A673 (cell line): ENCODE measurements at regions not wholly inside any gene's neighbourhood (a gene's known extent, or its start where the extent isn't known, plus 50 kb on each side); places are given as distances from the start of the nearest gene placed in this dataset.

Experiments used
- BruUV-seq: library from RNA; stranded (reverse); fragments of 400-500 nt; replicated peaks from 2 replicates; lab custom pipeline; 2021; lab: Mats Ljungman, UMichigan
- CTCF ChIA-PET: fragments of 300-600 bp; sonication (Branson Sonifier 250); formaldehyde crosslinking; loops from one replicate; lab custom pipeline; 2022; ENCODE audit warnings: antibody characterized with exemption; lab: Charles Lee
- POLR2A ChIA-PET: fragments of 300-600 bp; sonication (Branson Sonifier 250); formaldehyde crosslinking; loops from one replicate; lab custom pipeline; 2022; ENCODE audit warnings: antibody characterized with exemption; ENCODE audit not compliant: low non-redundant PET; lab: Charles Lee
- DNase-seq: peaks from one replicate; pipeline ENCODE4 v3.0.0-alpha.2; 2015; ENCODE audit warnings: low spot score
- H3K27ac ChIP-seq: fragments of 200-600 bp; sonication (generic); 2 replicates; pipeline ENCODE4 v1.5.1; 2016; ENCODE audit warnings: mixed run types, low read depth, mild to moderate bottlenecking, mixed read lengths, antibody characterized with exemption, low read length; ENCODE audit not compliant: poor library complexity, severe bottlenecking
- H3K27me3 ChIP-seq: fragments of 200-600 bp; sonication (generic); replicated peaks from 2 replicates; pipeline ENCODE4 v1.6.1; 2017; ENCODE audit warnings: mixed run types, low read depth, mild to moderate bottlenecking, mixed read lengths, antibody characterized with exemption, low read length; ENCODE audit not compliant: insufficient read depth, poor library complexity
- H3K36me3 ChIP-seq: fragments of 200-600 bp; sonication (generic); 2 replicates; pipeline ENCODE4 v1.6.1; 2016; ENCODE audit warnings: mixed run types, mild to moderate bottlenecking, mixed read lengths, antibody characterized with exemption, low read length; ENCODE audit not compliant: insufficient read depth, poor library complexity, severe bottlenecking
- H3K4me1 ChIP-seq: fragments of 200-600 bp; sonication (generic); 2 replicates; pipeline ENCODE4 v1.6.1; 2017; ENCODE audit warnings: mixed run types, mild to moderate bottlenecking, mixed read lengths, antibody characterized with exemption, low read length; ENCODE audit not compliant: insufficient read depth, poor library complexity, severe bottlenecking
- H3K4me3 ChIP-seq: fragments of 200-600 bp; sonication (generic); 2 replicates; pipeline ENCODE4 v1.5.1; 2016; ENCODE audit warnings: low read depth, mixed run types, mild to moderate bottlenecking, mixed read lengths, low read length; ENCODE audit not compliant: poor library complexity, severe bottlenecking
- H3K9me3 ChIP-seq: fragments of 200-600 bp; sonication (generic); 2 replicates; pipeline ENCODE4 v1.6.1; 2016; ENCODE audit warnings: mixed run types, low read depth, mild to moderate bottlenecking, mixed read lengths, antibody characterized with exemption, low read length; ENCODE audit not compliant: poor library complexity, severe bottlenecking
- EZH2 ChIP-seq: fragments of 200-600 bp; sonication (generic); IDR thresholded peaks from 2 replicates; pipeline ENCODE4 v1.6.1; 2017; ENCODE audit warnings: borderline replicate concordance, low read depth, mild to moderate bottlenecking, mixed read lengths, antibody characterized with exemption, low read length; ENCODE audit not compliant: poor library complexity, severe bottlenecking
- intact Hi-C: fragments of 100-400 bp; cut with micrococcal nuclease; formaldehyde crosslinking; loops from one replicate; pipeline ENCODE4 v1.10.0; 2022; ENCODE audit not compliant: unreplicated experiment
- TF ChIP-seq, protein P1 (sequence below): fragments of 300-800, 200-600 bp; sonication (generic); conservative IDR thresholded peaks from 2 replicates; pipeline ENCODE4 v1.5.1; 2017; ENCODE audit warnings: low read depth, mild to moderate bottlenecking, antibody characterized with exemption, low read length, moderate library complexity, mixed read lengths

DNA sequence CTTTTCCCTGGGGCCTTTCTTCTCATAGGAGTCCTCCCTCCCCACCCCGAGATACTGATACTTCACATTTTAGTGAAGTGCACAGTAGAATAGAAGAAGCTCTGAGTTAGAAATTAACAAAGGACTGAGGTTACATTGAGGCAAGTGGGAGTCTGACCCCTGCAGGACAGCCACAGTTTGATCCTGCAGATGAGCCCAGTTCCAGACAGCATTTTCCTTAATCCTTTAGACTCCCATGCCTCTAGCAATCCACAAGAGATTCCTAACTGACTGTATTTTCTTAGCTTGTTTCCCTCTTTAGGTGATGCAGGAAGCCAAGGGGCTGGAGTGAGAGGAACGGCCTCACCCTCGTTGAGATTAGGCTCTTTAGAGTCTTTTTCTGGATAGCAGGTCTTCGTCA lies 204.0 kb downstream of the CYRIA start:
- no peak for TF ChIP-seq EZH2
- TF ChIP-seq, protein P1, sequence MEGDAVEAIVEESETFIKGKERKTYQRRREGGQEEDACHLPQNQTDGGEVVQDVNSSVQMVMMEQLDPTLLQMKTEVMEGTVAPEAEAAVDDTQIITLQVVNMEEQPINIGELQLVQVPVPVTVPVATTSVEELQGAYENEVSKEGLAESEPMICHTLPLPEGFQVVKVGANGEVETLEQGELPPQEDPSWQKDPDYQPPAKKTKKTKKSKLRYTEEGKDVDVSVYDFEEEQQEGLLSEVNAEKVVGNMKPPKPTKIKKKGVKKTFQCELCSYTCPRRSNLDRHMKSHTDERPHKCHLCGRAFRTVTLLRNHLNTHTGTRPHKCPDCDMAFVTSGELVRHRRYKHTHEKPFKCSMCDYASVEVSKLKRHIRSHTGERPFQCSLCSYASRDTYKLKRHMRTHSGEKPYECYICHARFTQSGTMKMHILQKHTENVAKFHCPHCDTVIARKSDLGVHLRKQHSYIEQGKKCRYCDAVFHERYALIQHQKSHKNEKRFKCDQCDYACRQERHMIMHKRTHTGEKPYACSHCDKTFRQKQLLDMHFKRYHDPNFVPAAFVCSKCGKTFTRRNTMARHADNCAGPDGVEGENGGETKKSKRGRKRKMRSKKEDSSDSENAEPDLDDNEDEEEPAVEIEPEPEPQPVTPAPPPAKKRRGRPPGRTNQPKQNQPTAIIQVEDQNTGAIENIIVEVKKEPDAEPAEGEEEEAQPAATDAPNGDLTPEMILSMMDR: no peak
- BruUV-seq: no TSS peak
- Histone ChIP-seq H3K4me1 (no peaks in the 10 kb centered on the region), H3K36me3 (no peaks in the 10 kb centered on the region), H3K4me3 (no peak overlapping the region), H3K27ac (no peak overlapping the region), H3K27me3 (peaks cover 38% of the 10 kb centered on the region), H3K9me3 (no peaks in the 10 kb centered on the region)
- ChIA-PET CTCF (no interaction called here), POLR2A (interaction anchor here (0.6 kb wide), 1 partner anchor 257 kb away, joined by 3 read pairs; no protein-coding TSS in a partner anchor)
- DNase-seq: no peak
- intact Hi-C loops: no loop called here

DNA sequence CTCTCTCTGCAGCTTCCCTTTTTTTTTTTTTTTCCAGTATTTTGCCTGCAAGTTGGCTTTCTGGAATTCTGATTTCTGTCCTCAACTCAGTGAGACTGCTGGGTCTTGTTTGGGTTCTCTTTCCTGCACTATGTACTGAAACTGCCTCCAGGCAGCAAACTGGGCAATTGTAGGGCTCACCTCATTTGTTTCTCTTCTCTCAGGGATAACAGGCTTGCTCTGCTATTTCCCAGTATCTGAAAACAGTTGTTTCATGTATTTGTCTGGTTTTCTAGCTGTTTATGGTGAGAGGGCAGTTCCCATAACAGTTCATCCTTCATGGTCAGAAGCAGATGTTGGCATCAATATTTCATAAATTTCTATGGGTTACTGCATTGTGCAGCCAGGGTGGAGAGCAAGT lies 206.0 kb downstream of the CYRIA start:
- no TSS peak for BruUV-seq
- TF ChIP-seq EZH2: no peak
- TF ChIP-seq, protein P1: no peak
- DNase-seq: no peak
- H3K27me3 ChIP-seq: peaks cover 34% of the 10 kb centered on the region
- intact Hi-C loops: no loop called here
- no peak overlapping the region for H3K27ac ChIP-seq
- no peaks in the 10 kb centered on the region for H3K4me1 ChIP-seq
- no peak overlapping the region for H3K4me3 ChIP-seq
- ChIA-PET POLR2A (no interaction called here), CTCF (no interaction called here)
- no peaks in the 10 kb centered on the region for H3K9me3 ChIP-seq
- no peaks in the 10 kb centered on the region for H3K36me3 ChIP-seq

DNA sequence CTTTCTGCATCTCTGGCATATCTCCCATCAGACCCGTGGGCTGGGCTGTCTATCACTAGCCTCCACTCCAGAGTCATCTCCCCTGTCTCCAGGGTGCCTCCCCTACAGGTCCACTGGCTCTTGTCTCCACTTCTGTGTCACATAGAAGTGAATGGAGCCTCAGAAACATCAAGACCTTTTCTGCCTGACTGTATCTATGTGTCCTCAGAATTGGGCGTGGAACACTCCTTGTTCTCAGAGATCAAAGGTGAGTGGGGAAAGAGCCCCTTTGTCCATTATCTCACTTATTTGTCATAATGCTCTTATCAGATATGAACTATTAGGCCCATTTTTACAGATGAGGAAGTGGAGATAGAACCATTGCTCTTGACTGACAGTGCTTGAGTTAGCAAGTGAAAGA lies 211.0 kb downstream of the CYRIA start:
- Histone ChIP-seq H3K27ac (no peak overlapping the region), H3K9me3 (no peaks in the 10 kb centered on the region), H3K36me3 (no peaks in the 10 kb centered on the region), H3K4me3 (no peak overlapping the region), H3K4me1 (no peaks in the 10 kb centered on the region), H3K27me3 (peaks cover 21% of the 10 kb centered on the region)
- TF ChIP-seq, protein P1: no peak
- no peak for TF ChIP-seq EZH2
- ChIA-PET POLR2A (no interaction called here), CTCF (no interaction called here)
- BruUV-seq: no TSS peak
- DNase-seq: no peak
- intact Hi-C loops: no loop called here
